Neural cell (in vitro differentiated cells): ENCODE measurements at regions not wholly inside any gene's neighbourhood (a gene's known extent, or its start where the extent isn't known, plus 50 kb on each side); places are given as distances from the start of the nearest gene placed in this dataset.

ENCODE experiments used
- CTCF ChIP-seq: fragments of 450-650 bp; IDR thresholded peaks from 2 replicates; pipeline ENCODE4 v1.5.1; 2014; ENCODE audit warnings: antibody characterized with exemption, mild to moderate bottlenecking, moderate library complexity; ENCODE audit not compliant: poor library complexity, severe bottlenecking
- TF ChIP-seq, protein P1 (sequence below): IDR thresholded peaks from 2 replicates; pipeline ENCODE4 v1.6.1; 2012; ENCODE audit warnings: borderline replicate concordance

DNA sequence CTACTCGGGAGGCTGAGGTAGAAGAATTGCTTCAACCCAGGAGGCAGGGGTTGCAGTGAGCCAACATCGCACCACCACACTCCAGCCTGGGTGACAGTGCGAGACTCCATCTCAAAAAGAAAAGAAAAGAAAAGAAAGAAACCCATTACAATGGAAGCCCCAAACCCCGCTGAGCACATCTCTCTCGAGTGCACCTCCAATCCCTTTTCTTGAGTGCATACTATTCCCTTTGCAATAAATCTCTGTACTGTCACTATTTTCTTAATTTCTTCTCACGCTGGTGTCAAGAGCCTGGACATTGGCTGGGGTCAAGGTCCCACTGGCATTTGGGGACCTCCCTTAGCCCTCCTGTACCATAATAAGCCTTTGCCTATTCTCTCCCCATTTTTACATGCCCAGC, 398.4 kb upstream of the EEF2KMT start:
- TF ChIP-seq, protein P1, sequence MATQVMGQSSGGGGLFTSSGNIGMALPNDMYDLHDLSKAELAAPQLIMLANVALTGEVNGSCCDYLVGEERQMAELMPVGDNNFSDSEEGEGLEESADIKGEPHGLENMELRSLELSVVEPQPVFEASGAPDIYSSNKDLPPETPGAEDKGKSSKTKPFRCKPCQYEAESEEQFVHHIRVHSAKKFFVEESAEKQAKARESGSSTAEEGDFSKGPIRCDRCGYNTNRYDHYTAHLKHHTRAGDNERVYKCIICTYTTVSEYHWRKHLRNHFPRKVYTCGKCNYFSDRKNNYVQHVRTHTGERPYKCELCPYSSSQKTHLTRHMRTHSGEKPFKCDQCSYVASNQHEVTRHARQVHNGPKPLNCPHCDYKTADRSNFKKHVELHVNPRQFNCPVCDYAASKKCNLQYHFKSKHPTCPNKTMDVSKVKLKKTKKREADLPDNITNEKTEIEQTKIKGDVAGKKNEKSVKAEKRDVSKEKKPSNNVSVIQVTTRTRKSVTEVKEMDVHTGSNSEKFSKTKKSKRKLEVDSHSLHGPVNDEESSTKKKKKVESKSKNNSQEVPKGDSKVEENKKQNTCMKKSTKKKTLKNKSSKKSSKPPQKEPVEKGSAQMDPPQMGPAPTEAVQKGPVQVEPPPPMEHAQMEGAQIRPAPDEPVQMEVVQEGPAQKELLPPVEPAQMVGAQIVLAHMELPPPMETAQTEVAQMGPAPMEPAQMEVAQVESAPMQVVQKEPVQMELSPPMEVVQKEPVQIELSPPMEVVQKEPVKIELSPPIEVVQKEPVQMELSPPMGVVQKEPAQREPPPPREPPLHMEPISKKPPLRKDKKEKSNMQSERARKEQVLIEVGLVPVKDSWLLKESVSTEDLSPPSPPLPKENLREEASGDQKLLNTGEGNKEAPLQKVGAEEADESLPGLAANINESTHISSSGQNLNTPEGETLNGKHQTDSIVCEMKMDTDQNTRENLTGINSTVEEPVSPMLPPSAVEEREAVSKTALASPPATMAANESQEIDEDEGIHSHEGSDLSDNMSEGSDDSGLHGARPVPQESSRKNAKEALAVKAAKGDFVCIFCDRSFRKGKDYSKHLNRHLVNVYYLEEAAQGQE, result no peak
- no peak for TF ChIP-seq CTCF
